ENCODE measurements at regions not wholly inside any gene's neighbourhood (a gene's known extent, or its start where the extent isn't known, plus 50 kb on each side); places are given as distances from the start of the nearest gene placed in this dataset.

- H3K27me3 ChIP-seq (ENCODE audit: insufficient read depth, low read length, poor library complexity, severe bottlenecking) = no peaks in the 10 kb centered on the region
- H3K4me3 ChIP-seq (ENCODE audit: low read length, poor library complexity, severe bottlenecking) = no peak overlapping the region
- H3K79me2 ChIP-seq (ENCODE audit: insufficient read depth, low read length) = no peaks in the 10 kb centered on the region
- no peak overlapping the region for H3K4me2 ChIP-seq (ENCODE audit: low read depth, low read length, poor library complexity, severe bottlenecking)
- H3K36me3 ChIP-seq (ENCODE audit: insufficient read depth, low read length) = no peaks in the 10 kb centered on the region
- H3K4me1 ChIP-seq (ENCODE audit: insufficient read depth, low read length, poor library complexity, severe bottlenecking) = no peaks in the 10 kb centered on the region
- H3K9ac ChIP-seq (ENCODE audit: low read depth, low read length, poor library complexity, severe bottlenecking) = no peak overlapping the region
- no peaks in the 10 kb centered on the region for H4K20me1 ChIP-seq (ENCODE audit: insufficient read depth, low read length, poor library complexity, severe bottlenecking)
- 0 out of 2 replicates have a peak, but pooled peaks cover 4% of the 10 kb centered on the region for H3K9me2 ChIP-seq (replicated peaks; ENCODE audit: low read depth, low read length)
- no peaks in the 10 kb centered on the region for H3F3A ChIP-seq (ENCODE audit: low read depth)
- H2AFZ ChIP-seq (ENCODE audit: low read length) = no peak overlapping the region
- TF ChIP-seq EZH2phosphoT487 (IDR thresholded peaks at IDR 0.05; ENCODE audit: borderline replicate concordance) = no peak
- TF ChIP-seq CTCF (conservative IDR thresholded peaks at IDR 0.05; ENCODE audit: low read length) = no peak
- H3K9me3 ChIP-seq (ENCODE audit: insufficient read depth, low read depth, low read length) = no peaks in the 10 kb centered on the region
These were observed 173.9 kb upstream of the TFAP2D start for GRCh38 chr6:50539447-50539846.

DNA sequence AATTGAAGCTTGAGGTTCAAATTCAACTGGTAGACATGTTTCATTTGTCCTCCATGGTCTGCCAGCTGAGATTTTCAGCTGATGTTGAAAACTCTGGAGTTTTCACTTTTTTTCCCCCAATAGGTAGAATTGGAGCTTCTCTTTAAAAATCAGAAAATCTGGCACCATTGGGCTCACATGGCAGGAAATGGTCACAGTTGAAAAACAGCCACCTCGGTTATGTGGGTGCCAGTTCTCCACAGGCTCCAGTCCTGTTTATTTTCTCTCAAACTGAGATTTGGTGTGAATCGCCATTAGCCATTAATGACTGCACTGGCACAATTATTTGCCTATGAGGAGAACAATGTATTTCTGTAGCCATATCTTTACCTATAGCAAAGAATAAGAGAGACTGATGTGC lies 171.4 kb upstream of the TFAP2D start:
- Histone ChIP-seq H3K4me3 (ENCODE audit: low read length, poor library complexity, severe bottlenecking) (no peak overlapping the region), H3K36me3 (ENCODE audit: insufficient read depth, low read length) (no peaks in the 10 kb centered on the region), H3K27me3 (ENCODE audit: insufficient read depth, low read length, poor library complexity, severe bottlenecking) (no peaks in the 10 kb centered on the region), H3K9ac (ENCODE audit: low read depth, low read length, poor library complexity, severe bottlenecking) (no peak overlapping the region), H3K9me2 (replicated peaks; ENCODE audit: low read depth, low read length) (no peaks in the 10 kb centered on the region), H2AFZ (ENCODE audit: low read length) (no peak overlapping the region), H3K79me2 (ENCODE audit: insufficient read depth, low read length) (no peaks in the 10 kb centered on the region), H3K4me1 (ENCODE audit: insufficient read depth, low read length, poor library complexity, severe bottlenecking) (no peaks in the 10 kb centered on the region), H3F3A (ENCODE audit: low read depth) (no peaks in the 10 kb centered on the region), H3K9me3 (ENCODE audit: insufficient read depth, low read depth, low read length) (no peaks in the 10 kb centered on the region), H3K4me2 (ENCODE audit: low read depth, low read length, poor library complexity, severe bottlenecking) (no peak overlapping the region), H4K20me1 (ENCODE audit: insufficient read depth, low read length, poor library complexity, severe bottlenecking) (no peaks in the 10 kb centered on the region)
- TF ChIP-seq EZH2phosphoT487 (IDR thresholded peaks at IDR 0.05; ENCODE audit: borderline replicate concordance) (no peak), CTCF (conservative IDR thresholded peaks at IDR 0.05; ENCODE audit: low read length) (no peak)

DNA sequence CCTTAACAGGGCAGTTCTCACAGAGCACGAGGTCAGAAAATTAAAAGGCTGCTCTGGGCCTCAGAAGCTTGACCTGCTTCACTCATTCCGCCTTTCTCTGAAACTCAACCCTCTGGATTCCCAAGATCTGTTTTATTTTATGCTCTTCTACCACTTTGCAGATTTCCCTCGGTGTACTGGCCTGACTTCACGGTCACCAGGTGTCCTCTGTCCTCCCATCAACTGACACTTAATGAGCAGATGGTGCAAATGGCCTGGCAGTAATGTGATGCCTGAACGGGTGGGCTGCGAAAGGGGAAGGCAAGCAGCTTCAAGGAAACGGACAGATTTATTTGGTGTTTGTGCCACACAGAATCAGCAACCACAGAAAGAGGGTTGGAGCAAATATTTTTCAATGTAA lies 169.7 kb upstream of the TFAP2D start:
- Histone ChIP-seq H3K4me1 (ENCODE audit: insufficient read depth, low read length, poor library complexity, severe bottlenecking) (no peaks in the 10 kb centered on the region), H3K79me2 (ENCODE audit: insufficient read depth, low read length) (no peaks in the 10 kb centered on the region), H3K4me2 (ENCODE audit: low read depth, low read length, poor library complexity, severe bottlenecking) (no peak overlapping the region), H4K20me1 (ENCODE audit: insufficient read depth, low read length, poor library complexity, severe bottlenecking) (no peaks in the 10 kb centered on the region), H3K9me3 (ENCODE audit: insufficient read depth, low read depth, low read length) (no peaks in the 10 kb centered on the region), H2AFZ (ENCODE audit: low read length) (no peak overlapping the region), H3K27me3 (ENCODE audit: insufficient read depth, low read length, poor library complexity, severe bottlenecking) (no peaks in the 10 kb centered on the region), H3K4me3 (ENCODE audit: low read length, poor library complexity, severe bottlenecking) (no peak overlapping the region), H3F3A (ENCODE audit: low read depth) (no peaks in the 10 kb centered on the region), H3K9me2 (replicated peaks; ENCODE audit: low read depth, low read length) (no peaks in the 10 kb centered on the region), H3K9ac (ENCODE audit: low read depth, low read length, poor library complexity, severe bottlenecking) (no peak overlapping the region), H3K36me3 (ENCODE audit: insufficient read depth, low read length) (no peaks in the 10 kb centered on the region)
- no peak for TF ChIP-seq EZH2phosphoT487 (IDR thresholded peaks at IDR 0.05; ENCODE audit: borderline replicate concordance)
- TF ChIP-seq CTCF (conservative IDR thresholded peaks at IDR 0.05; ENCODE audit: low read length) = no peak

All from Loucy (cell line).